Effector CD8-positive, alpha-beta T cell (primary cell): ENCODE measurements at regions not wholly inside any gene's neighbourhood (a gene's known extent, or its start where the extent isn't known, plus 50 kb on each side); places are given as distances from the start of the nearest gene placed in this dataset.
"Not testable (repeated sequence)": the region's sequence is repeated elsewhere in the genome, so short reads cannot be mapped to it uniquely, and the experiment has no call there.

Experiments used
- DNase-seq: peaks from one replicate; lab custom pipeline; 2025; lab: John Stamatoyannopoulos, UW

- DNase-seq = not testable (repeated sequence)
These were observed 347.0 kb upstream of the CDH5 start for GRCh38 chr16:66019502-66019901.

GRCh38 chr16:66014221-66014620, 352.3 kb upstream of the CDH5 start:
- no peak for DNase-seq

GRCh38 chr16:66013486-66013885, 353.0 kb upstream of the CDH5 start:
- DNase-seq = no peak

- no peak for DNase-seq
These were observed 358.4 kb upstream of the CDH5 start for GRCh38 chr16:66008136-66008535.

- no peak for DNase-seq
These were observed 358.8 kb upstream of the CDH5 start for GRCh38 chr16:66007717-66008116.

GRCh38 chr16:66006485-66006884, 360.0 kb upstream of the CDH5 start:
- no peak for DNase-seq

GRCh38 chr16:66004699-66005098, 361.8 kb upstream of the CDH5 start:
- DNase-seq = no peak

- DNase-seq = no peak
These were observed 363.3 kb upstream of the CDH5 start for GRCh38 chr16:66003201-66003600.

- DNase-seq = no peak
These were observed 363.9 kb upstream of the CDH5 start for GRCh38 chr16:66002601-66003000.

- no peak for DNase-seq
These were observed 365.1 kb upstream of the CDH5 start for GRCh38 chr16:66001432-66001831.

- DNase-seq = no peak
These were observed 368.0 kb upstream of the CDH5 start for GRCh38 chr16:65998443-65998842.

- DNase-seq = no peak
These were observed 372.2 kb upstream of the CDH5 start for GRCh38 chr16:65994291-65994690.

- no peak for DNase-seq
These were observed 375.3 kb upstream of the CDH5 start for GRCh38 chr16:65991149-65991701.

- no peak for DNase-seq
These were observed 376.5 kb upstream of the CDH5 start for GRCh38 chr16:65989861-65990604.

- no peak for DNase-seq
These were observed 378.4 kb upstream of the CDH5 start for GRCh38 chr16:65988024-65988595.

- DNase-seq = no peak
These were observed 382.2 kb upstream of the CDH5 start for GRCh38 chr16:65984296-65984695.

- no peak for DNase-seq
These were observed 385.4 kb upstream of the CDH5 start for GRCh38 chr16:65981057-65981456.

GRCh38 chr16:65975049-65975708, 391.3 kb upstream of the CDH5 start:
- no peak for DNase-seq

- DNase-seq = no peak
These were observed 399.1 kb upstream of the CDH5 start for GRCh38 chr16:65967376-65967775.

GRCh38 chr16:65965628-65966027, 400.9 kb upstream of the CDH5 start:
- no peak for DNase-seq

GRCh38 chr16:65964752-65965151, 401.7 kb upstream of the CDH5 start:
- no peak for DNase-seq

- DNase-seq = no peak
These were observed 404.9 kb upstream of the CDH5 start for GRCh38 chr16:65961476-65962143.
